ENCODE measurements at regions not wholly inside any gene's neighbourhood (a gene's known extent, or its start where the extent isn't known, plus 50 kb on each side); places are given as distances from the start of the nearest gene placed in this dataset.

DNA sequence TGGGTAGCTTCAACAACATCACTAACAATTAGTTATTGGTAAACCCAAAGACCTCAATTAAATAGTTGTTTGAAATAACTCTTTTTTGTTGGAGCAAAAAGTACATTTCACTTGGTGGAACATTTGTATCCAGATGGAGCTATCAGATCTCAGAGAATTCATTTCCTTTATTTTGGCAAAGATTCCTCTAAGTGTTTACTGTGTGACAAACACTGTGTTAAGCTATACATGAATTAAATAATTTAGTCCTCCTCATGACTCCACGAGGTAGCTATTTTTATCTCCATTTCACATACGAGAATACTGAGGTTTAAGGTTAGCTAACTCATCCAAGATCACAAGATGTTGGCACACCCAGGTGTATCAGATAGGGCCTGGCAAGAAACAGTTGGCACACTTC lies 104.0 kb upstream of the IMMP2L start:
- intact Hi-C loops (cut with DNase I): no loop called here
- no peaks in the 10 kb centered on the region for H3K4me1 ChIP-seq
- no peaks in the 10 kb centered on the region for H3K36me3 ChIP-seq
- H3K27me3 ChIP-seq: no peaks in the 10 kb centered on the region
- no peak overlapping the region for H3K27ac ChIP-seq
- TF ChIP-seq POLR2A (IDR thresholded peaks at IDR 0.05): no peak
- TF ChIP-seq, protein P1, sequence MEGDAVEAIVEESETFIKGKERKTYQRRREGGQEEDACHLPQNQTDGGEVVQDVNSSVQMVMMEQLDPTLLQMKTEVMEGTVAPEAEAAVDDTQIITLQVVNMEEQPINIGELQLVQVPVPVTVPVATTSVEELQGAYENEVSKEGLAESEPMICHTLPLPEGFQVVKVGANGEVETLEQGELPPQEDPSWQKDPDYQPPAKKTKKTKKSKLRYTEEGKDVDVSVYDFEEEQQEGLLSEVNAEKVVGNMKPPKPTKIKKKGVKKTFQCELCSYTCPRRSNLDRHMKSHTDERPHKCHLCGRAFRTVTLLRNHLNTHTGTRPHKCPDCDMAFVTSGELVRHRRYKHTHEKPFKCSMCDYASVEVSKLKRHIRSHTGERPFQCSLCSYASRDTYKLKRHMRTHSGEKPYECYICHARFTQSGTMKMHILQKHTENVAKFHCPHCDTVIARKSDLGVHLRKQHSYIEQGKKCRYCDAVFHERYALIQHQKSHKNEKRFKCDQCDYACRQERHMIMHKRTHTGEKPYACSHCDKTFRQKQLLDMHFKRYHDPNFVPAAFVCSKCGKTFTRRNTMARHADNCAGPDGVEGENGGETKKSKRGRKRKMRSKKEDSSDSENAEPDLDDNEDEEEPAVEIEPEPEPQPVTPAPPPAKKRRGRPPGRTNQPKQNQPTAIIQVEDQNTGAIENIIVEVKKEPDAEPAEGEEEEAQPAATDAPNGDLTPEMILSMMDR (IDR thresholded peaks at IDR 0.05): no peak
- no peaks in the 10 kb centered on the region for H3K9me3 ChIP-seq
- WGBS (ENCODE audit: insufficient coverage, low coverage, low lambda C conversion rate, missing lambda C conversion rate): 32% methylated on average over 2 of the region's 2 CpGs
- no peak overlapping the region for H3K4me3 ChIP-seq
- DNase-seq (no peak), ATAC-seq (no peak)

GRCh38 chr7:111663771-111664170 lies 101.5 kb upstream of the IMMP2L start:
- DNase-seq (no peak), ATAC-seq (no peak)
- Histone ChIP-seq H3K4me1 (no peaks in the 10 kb centered on the region), H3K4me3 (no peak overlapping the region), H3K9me3 (no peaks in the 10 kb centered on the region), H3K27ac (no peak overlapping the region), H3K27me3 (no peaks in the 10 kb centered on the region), H3K36me3 (no peaks in the 10 kb centered on the region)
- TF ChIP-seq, protein P1 (IDR thresholded peaks at IDR 0.05): no peak
- TF ChIP-seq POLR2A (IDR thresholded peaks at IDR 0.05): no peak
- intact Hi-C loops (cut with DNase I): no loop called here

- intact Hi-C loops (cut with DNase I): no loop called here
- WGBS (ENCODE audit: insufficient coverage, low coverage, low lambda C conversion rate, missing lambda C conversion rate): 69% methylated on average over 2 of the region's 2 CpGs
- no peak overlapping the region for H3K27ac ChIP-seq
- DNase-seq (no peak), ATAC-seq (no peak)
- H3K4me3 ChIP-seq: no peak overlapping the region
- no peaks in the 10 kb centered on the region for H3K27me3 ChIP-seq
- no peaks in the 10 kb centered on the region for H3K4me1 ChIP-seq
- H3K36me3 ChIP-seq: no peaks in the 10 kb centered on the region
- H3K9me3 ChIP-seq: no peaks in the 10 kb centered on the region
- TF ChIP-seq, protein P1 (IDR thresholded peaks at IDR 0.05): no peak
- TF ChIP-seq POLR2A (IDR thresholded peaks at IDR 0.05): no peak
These were observed 100.1 kb upstream of the IMMP2L start for GRCh38 chr7:111662386-111662785.

GRCh38 chr7:111660478-111660877 lies 98.2 kb upstream of the IMMP2L start:
- intact Hi-C loops (cut with DNase I): no loop called here
- no peaks in the 10 kb centered on the region for H3K4me1 ChIP-seq
- whole genome bisulfite sequencing (ENCODE audit: insufficient coverage, low coverage, low lambda C conversion rate, missing lambda C conversion rate): 39% methylated on average over 1 of the region's 1 CpG
- no peak overlapping the region for H3K4me3 ChIP-seq
- no peak overlapping the region for H3K27ac ChIP-seq
- DNase-seq (no peak), ATAC-seq (no peak)
- H3K27me3 ChIP-seq: no peaks in the 10 kb centered on the region
- H3K36me3 ChIP-seq: no peaks in the 10 kb centered on the region
- TF ChIP-seq POLR2A (IDR thresholded peaks at IDR 0.05): no peak
- TF ChIP-seq, protein P1 (IDR thresholded peaks at IDR 0.05): no peak
- H3K9me3 ChIP-seq: no peaks in the 10 kb centered on the region

- 13% methylated on average over 1 of the region's 1 CpG for WGBS (ENCODE audit: insufficient coverage, low coverage, low lambda C conversion rate, missing lambda C conversion rate)
- no peaks in the 10 kb centered on the region for H3K4me1 ChIP-seq
- H3K4me3 ChIP-seq: no peak overlapping the region
- no peak overlapping the region for H3K27ac ChIP-seq
- H3K36me3 ChIP-seq: no peaks in the 10 kb centered on the region
- intact Hi-C loops (cut with DNase I): no loop called here
- H3K9me3 ChIP-seq: no peaks in the 10 kb centered on the region
- DNase-seq: no peak
- TF ChIP-seq, protein P1 (IDR thresholded peaks at IDR 0.05): no peak
- no peak for TF ChIP-seq POLR2A (IDR thresholded peaks at IDR 0.05)
- no peaks in the 10 kb centered on the region for H3K27me3 ChIP-seq
- ATAC-seq: no peak
These were observed 96.3 kb upstream of the IMMP2L start for GRCh38 chr7:111658546-111658945.

Data from right lobe of liver (tissue), 6 donors.